Fibroblast of skin of scalp (primary cell): ENCODE measurements at regions not wholly inside any gene's neighbourhood (a gene's known extent, or its start where the extent isn't known, plus 50 kb on each side); places are given as distances from the start of the nearest gene placed in this dataset.

Source experiments
- DNase-seq: peaks from one replicate; pipeline ENCODE4 v3.0.0-alpha.2; 2013

DNA sequence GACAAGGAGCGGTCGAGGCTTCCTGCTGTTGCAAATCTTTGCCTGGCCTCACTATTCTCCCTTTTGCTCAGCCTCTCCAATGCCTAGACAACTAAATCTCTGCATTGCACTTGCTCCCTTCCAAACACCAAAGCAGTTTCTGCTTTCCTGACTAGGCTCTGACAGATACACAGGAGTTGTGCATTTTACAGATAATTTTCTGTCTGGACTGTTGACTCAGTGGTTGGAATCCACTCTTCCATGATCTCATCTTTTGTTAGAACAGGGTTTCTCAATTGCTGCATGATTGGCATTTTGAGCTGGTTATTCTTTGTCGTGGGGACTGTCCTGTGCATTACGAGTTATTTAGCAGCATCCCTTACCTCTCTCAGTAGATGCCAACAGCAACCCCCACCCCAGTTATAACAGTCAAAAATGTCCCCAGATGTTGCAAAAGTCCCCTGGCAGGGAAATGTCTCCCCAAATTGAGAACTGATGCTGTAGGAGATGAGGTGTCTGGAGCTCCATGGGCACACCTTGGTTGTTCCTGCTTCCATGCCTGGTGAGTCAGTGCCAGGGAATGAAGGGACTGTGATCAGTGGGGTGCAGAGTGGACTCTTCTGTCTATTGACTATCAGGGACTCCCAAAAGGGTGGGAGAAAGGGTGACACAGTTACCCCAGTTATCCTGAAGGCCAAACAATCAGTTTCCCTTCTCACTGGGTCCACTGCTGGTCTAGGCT lies 557.4 kb upstream of the PSMD7 start:
- DNase-seq = no peak

DNA sequence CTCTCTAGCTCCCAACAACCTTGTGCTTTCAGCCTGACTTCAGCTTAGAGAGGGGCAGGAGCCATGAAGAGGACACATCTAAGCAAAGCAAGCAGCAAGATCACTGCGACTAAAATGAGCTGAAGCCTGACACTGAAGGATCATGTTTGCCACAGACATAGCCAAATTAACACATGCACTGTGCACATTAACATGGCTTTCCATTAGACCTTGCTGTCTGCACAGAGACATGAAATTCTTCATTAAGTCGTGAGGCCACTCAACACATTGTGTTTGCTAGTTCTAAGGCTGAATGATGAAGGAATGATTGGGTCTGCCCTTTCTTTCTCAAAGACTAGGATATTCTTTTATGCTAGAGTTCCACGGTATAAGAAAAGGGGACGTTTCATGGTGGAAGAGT lies 558.3 kb upstream of the PSMD7 start:
- no peak for DNase-seq

DNA sequence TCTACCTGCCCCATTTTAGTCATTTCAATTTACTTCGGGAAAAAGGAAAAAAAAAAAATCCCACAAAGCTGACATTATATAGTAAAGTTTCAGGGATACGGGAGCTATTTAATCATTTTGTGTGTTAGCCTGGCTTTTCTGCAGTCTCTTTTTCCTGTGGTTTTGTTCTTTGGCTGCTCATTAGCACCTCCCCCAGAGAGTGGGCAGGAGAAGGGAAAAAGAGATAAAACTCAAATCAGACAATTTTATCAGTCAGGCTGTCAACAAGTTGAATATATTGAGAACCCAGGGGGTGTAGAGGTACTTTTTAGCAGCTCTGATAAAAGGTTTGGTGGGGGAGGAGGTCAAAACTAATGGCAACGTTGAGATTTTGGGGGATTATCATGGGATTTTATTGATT lies 559.0 kb upstream of the PSMD7 start:
- DNase-seq = no peak

DNA sequence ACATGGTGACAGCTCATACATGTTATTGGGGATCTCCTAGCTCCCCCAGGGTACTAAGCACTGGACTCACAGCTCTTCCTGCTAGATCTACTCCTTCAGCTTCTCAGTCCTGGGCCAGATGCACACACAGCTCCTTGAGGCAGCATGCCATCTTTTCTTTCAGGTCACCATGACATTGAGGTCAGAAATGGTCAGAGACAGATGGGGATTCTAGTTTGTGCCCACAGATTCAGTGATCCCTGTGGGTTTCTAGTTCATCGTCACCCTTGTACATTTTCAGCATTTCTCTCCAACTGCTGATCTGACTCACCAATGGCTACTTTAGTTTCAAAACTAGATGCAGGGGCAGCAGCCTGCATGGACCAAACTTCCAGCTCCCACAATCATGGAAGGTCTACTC lies 560.7 kb upstream of the PSMD7 start:
- no peak for DNase-seq

DNA sequence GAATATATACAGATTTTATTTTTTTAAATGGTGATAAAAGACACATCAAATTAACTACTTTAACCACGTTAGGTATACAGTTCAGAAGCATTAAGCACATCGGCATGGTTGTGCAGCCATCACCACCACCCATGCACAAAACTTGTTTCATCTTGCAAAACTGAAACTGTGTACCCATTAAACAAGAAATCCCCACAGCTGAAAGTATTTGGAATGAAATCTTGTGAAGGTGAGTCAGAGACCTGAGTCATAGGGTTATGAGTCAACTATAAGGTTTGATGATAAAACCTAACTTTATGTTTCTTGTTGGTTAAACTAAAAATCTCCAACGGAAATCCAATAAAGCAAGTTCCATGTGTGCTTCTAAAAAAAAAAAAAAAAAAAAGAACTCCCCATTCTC lies 561.6 kb upstream of the PSMD7 start:
- DNase-seq = peak; percentile 42

DNA sequence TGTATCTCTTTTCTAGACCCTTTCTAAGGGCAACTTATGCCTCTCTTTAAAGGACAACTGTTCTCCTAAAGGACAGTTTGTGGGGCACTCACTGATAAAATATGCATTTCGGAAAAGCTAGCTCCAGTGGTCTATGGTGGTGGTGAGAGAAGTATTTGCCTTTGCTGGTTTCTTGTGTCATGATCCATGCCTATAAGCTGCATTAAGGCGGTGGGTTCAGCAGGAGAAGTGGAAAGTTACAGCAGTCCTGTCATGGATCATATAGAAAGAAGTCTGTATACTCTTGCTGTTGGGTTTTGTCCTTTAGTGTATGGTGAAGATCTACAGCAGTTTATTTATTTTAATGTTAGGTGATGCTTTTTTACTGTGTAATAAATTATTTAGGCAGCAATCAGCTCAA lies 563.9 kb upstream of the PSMD7 start:
- no peak for DNase-seq

DNA sequence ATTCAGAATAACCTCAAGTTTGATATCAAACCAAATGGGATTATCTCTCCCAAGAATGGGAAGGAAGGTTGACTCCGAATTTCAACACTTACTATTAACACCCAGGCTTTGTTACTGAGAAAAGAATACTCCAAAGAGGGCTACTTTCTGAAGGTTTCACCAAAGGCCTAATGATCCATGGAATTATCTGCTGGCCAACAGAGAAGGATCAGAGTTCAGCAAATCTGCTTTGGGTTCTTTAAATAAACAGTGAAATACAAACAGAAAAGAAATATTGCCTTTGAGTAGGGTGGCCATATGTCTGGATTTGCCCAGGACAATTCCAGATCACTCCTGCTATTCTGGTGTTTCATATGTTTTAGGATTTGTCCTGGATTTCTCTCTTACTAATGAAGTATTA lies 564.5 kb upstream of the PSMD7 start:
- DNase-seq = no peak

DNA sequence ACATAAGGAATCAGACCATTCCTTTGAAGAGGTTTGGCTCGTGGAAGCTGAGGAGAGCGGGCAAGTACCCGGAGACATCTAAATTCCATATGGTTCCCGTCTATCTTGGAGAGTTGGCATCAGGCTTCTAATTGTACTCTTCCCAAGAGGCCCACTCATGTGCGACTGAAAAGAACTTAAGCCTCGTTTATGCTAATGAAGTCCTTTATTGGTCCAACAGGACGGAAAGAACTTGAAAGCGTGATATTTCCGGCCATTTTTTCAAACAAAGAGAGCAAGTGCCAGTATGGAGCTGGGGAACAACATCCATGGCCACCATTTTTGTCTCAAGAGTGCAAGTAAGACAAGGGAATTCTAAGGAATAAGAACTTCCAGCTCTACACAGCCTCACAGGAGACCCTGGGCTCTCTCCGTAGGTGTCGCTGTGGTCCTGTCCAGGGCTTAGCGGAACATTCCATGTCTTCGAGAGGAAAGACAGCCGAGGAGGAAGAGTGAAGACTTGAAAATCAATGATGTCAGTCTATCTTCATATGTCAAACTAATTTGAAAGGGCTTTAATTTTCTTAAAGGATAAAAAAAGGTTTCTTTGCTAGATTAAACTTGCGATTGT lies 566.0 kb upstream of the PSMD7 start:
- DNase-seq = no peak

DNA sequence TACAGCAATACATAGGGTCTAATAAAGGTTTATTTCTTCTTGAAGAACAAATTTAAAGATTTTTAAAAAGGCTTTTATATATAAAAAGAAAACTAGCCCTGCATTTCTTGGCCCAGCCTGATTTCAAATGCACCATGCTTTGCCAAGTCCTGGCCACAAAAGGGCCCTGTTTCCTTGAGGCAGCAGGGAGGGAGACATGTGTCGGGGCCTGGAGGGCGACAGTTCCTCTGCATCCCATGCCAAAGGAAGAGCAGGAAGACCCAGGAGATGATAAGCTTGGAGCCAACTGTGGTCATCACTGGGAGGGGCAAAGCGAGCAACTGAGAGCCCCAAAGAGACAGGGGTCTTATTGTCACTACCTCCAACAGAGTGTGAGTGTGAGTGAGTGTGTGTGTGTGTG lies 571.5 kb upstream of the PSMD7 start:
- no peak for DNase-seq

DNA sequence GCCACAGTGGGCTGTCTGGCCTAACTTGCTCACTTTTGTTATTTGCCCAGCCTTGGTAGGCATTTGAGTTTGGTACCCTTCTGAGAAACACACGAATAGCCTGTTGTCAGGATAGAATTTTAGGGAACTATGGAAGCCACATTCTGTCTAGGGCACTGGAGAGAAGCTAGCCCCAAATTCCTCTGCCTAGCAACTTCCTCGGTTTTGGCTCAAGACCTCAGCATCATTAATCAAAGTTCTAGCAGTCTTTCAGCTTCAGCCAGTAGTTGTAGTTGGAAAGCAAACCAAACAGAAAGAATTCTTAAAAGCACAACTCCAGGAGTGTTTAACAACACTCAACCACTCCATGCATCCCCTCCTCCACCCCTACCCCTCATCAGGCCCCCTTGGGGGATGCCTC lies 572.1 kb upstream of the PSMD7 start:
- DNase-seq = no peak

DNA sequence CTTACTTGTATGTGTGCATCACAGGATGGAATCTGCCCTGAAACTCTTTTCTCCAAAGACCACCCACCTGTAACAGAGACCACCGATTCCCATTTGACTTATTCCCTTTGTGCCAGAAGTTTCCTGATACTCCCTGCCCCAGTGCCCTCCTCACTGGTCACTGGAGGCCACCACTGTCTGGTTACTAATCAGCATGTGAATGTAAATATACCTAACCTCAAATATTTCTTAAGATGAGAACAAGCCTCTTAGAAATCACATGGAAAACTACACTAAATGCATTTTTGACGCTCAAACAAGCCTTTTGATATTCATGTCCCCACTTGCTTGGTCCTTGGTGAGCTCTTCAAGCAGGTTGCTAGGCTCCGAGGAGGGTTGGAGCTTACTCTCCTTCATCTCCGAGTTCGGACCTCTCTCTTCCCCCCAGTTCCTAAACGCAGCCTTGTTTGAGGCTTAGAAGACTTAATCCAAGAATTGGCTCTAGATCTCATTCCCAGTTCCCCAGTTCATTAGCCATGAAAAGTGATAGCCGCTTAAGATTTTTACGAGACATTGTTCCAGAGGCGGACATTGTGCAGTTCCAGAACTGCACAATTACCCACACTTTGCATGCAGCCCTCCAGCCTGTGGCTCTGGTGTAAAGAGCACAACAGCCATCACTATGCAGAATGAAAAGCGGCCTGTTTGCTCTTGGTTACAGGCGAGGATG lies 579.2 kb upstream of the PSMD7 start:
- no peak for DNase-seq

DNA sequence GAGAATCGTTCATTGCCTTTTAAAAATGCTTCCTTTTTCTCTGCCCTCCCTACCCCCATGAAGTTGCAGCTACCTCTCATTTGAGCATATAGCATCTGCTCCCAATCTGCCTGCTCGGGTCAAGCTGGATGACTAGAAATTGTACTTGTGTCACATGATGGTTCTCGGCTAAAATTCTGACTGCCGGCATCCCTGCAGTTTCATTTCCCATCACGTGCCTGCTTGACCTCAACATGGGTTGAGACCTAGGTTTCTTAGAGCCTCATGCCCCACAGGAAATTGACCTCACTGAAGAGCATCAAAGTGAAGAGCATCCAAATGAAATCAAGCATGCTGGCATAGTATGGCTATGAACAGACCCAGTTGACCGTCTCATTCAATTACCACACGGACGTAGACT lies 581.6 kb upstream of the PSMD7 start:
- DNase-seq = no peak

DNA sequence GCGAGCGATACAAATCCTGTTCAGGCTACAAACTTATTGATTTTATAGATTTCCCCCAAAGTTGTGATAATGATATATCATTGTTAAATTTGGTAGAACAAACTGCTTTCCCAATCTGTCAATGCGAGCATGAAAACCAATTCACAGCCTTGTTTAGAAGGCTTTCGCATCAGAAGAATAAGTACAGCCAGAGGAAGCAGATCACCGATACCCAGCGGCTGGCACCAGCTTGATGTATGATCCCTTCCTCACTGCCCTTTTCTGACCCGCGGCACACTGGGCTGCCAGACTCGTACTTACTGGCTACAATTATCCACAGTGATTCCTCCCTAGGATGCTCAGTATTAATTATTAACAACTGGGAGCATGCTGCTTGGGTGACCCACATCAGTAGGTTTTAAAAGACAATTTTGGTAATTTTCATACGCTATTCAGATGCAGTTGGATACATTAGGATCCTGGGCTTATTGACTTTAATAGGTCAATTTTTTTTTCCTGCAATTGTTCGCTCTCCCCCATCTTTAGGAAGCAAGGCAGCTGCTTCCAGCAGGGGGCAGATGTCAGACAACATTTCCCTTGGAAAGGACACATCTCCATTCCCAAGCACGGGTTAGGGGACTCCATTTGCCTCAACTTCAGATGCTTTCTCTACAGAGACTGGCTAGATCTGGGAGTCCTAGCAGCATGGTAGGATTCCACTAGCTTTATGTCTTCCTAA lies 582.7 kb upstream of the PSMD7 start:
- peak; percentile 49 for DNase-seq

DNA sequence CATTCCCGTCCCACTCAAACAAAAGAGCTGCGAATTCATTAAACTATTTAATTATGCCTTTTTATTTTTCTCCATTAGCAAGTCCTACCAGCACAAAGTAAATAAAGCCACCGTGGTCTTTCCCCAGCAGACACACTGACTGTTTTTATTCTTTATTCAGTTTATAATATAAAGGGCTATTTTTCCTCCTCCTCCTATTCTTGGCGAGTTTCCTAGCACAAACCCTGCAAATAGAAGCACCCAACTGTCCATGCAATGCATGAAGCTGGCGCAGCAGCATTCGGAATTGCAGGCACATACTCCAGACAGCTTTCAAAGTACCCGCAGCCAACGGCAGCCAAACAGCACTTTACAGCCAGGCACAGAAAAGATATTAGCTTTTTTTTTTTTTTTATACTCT lies 583.4 kb upstream of the PSMD7 start:
- DNase-seq = no peak

DNA sequence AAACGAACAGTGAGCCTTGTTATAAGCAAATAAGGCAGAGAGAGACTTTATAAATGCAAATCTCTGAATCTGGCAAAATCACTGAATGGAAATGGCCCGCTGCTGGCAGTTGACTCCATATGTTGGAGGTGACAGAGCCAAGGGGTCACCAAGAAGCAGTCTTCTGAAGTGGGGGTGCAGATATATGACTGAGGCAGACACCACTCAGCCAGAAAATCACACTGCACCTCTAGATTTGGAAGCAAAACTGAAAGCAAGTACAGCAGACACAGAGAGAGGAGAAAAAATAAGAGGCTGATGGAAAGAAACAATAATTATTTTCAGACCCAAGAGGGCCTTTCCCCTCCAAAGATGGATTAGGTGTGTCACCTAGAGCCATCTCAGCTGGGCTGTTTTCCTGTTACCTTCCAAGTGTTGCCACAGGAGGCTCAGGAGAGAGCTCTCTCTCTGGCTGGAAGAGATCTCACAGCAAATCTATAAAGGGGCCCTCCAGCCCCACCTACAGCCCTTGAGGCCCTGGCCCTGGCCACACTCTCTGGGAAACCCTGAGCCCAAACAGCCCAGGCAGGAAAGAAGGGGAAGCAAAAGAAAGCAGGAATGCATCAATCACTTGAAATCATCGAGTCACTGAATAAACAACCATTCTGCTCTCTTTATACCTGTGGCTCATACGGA lies 585.1 kb upstream of the PSMD7 start:
- no peak for DNase-seq

DNA sequence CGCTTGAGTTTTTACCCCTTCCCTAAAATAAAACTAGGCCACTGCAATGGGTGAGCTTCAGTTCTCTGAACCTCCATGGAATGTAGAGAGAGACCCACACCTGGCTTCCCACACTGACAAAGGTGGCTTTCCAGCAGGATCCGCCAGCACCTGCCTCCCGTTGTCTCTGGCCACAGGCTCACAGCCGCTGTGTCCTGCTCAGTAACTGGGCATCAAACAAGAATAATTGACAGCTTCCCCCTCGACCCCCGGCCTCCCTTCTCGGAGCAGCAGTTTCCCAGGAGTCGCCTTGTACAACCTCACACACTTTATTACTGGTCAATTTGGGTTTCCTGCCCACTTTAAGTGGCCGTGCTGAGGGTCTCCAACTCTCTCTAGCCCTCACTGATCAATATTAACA lies 586.1 kb upstream of the PSMD7 start:
- no peak for DNase-seq

DNA sequence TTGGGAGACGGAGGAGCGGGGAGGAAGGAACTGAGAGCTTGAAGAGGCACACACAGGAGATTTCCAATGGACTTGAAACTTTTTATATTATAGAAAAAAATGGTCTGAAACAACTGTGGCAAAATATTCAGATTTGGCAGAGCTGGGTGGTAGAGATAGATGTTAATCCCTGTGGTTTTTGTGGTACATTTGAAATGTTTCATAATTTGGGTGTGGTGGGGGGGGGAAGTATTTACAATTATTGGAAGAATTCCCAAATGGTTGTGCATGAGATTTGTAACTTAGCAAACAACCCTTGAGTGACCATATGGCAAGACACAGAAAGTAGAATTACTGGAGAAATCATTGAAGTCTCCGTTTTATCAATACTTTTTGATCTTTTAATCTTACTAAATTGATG lies 588.8 kb upstream of the PSMD7 start:
- no peak for DNase-seq

DNA sequence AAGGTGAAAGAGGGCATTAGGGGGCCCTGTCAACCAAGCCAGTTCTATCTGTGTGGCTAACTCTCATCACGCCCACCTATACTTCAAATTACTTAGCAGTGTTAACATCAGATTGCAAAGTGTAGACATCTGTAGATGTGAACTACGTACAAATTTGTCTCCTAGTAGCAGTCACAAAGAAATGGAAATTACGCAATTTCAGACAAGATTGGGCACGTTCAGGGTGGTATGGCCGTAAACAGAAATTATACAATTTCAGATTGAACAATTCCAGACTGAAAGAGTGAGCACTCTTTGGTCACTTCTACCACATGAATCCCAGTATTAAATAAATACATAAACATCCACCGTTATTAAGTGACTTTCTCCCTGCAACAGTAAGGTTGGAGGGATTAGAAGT lies 592.7 kb upstream of the PSMD7 start:
- no peak for DNase-seq

DNA sequence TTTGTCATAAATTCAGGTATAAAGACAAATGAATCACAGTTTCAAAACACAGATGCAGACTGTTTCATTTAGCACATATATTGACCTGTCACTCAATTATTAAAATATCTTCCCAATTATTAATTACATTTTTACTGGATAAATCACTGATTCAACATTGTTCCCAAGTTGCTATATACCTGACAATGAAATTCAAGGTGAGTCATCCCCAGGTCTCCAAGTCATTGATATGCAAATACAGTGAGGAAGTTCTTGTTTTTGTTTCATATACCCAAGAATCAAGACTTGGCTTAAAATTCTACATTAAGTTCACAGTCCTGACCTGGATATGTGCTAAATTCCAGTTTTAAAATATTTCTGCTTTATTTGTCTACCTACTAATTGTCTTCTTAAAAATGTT lies 599.3 kb upstream of the PSMD7 start:
- no peak for DNase-seq

DNA sequence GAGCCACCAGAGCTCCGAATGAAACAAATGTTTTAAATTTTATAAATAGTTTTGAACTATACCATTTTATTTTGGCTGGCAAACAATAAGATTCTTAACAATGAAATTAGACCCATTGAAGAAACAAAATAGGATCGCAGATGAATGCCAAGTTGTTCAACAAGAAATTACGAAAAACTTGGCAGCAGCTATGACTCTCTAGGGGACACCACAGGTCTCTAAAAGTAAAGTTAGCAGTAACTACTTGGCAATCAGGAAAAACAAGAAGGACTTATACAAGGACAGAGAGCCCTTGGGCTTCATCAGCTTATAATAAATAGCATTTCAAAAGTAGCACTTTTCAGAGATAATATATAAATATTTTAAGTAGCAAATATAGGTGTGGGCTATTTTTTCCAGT lies 603.8 kb upstream of the PSMD7 start:
- DNase-seq = no peak

DNA sequence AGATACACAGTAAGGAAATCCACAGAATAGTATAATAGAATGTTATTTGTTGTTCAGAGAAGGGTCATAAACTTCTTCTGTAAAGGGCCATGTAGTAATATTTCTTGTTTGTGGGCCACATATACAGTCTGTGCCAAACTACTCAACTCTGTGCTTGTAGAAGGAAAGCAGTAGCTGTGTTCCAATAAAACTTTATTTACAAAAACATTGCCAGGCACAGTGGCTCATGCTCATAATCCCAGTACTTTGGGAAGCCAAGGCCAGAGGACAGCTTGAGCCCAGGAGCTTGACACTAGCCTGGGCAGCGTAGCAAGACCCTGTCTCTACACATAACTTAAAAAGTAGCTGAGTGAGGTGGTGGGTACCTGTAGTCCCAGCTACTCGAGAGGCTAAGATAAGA lies 612.8 kb upstream of the PSMD7 start:
- no peak for DNase-seq

DNA sequence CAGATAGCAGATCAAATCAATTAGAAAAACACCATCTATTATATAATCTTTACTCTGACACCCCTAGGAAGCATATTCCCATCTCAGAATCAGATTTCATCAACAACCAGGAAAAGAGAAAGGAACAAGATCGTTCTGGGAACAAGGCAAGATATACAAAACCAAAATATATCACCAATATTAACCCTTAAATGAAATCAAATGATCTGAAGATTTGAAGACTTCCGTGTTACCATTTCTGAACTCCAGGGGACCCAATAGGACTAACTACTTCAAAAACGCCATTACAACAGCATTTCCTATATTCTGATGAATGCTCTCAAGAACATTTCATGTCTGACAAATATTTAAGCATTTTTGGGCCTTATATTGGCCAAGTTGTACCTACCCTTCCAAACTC lies 624.2 kb upstream of the ZFHX3 start:
- DNase-seq = no peak
